ENCODE measurements at regions not wholly inside any gene's neighbourhood (a gene's known extent, or its start where the extent isn't known, plus 50 kb on each side); places are given as distances from the start of the nearest gene placed in this dataset.

- no peak for DNase-seq
Observed at GRCh38 chr12:65517656-65518210, 239.2 kb downstream of the MSRB3 start.

GRCh38 chr12:65518771-65519170 is 240.3 kb downstream of the MSRB3 start:
- no peak for DNase-seq

GRCh38 chr12:65520658-65521057 is 242.2 kb downstream of the MSRB3 start:
- no peak for DNase-seq

- no peak for DNase-seq
Observed at GRCh38 chr12:65522956-65523860, 244.7 kb downstream of the MSRB3 start.

GRCh38 chr12:65524666-65525065 is 246.2 kb downstream of the MSRB3 start:
- no peak for DNase-seq

- no peak for DNase-seq
Observed at GRCh38 chr12:65525491-65526141, 247.1 kb downstream of the MSRB3 start.

- no peak for DNase-seq
Observed at GRCh38 chr12:65526311-65526710, 247.8 kb downstream of the MSRB3 start.

- no peak for DNase-seq
Observed at GRCh38 chr12:65528127-65528526, 249.6 kb downstream of the MSRB3 start.

GRCh38 chr12:65529106-65529505 is 250.6 kb downstream of the MSRB3 start:
- DNase-seq, result no peak

GRCh38 chr12:65529771-65530435 is 251.4 kb downstream of the MSRB3 start:
- DNase-seq, result no peak

GRCh38 chr12:65532162-65532561 is 253.7 kb downstream of the MSRB3 start:
- DNase-seq, result no peak

- no peak for DNase-seq
Observed at GRCh38 chr12:65532764-65533163, 254.3 kb downstream of the MSRB3 start.

- DNase-seq, result no peak
Observed at GRCh38 chr12:65533177-65533883, 254.8 kb downstream of the MSRB3 start.

- no peak for DNase-seq
Observed at GRCh38 chr12:65534238-65534841, 255.9 kb downstream of the MSRB3 start.

GRCh38 chr12:65535946-65536345 is 257.5 kb downstream of the MSRB3 start:
- DNase-seq, result no peak

GRCh38 chr12:65536351-65536750 is 257.9 kb downstream of the MSRB3 start:
- DNase-seq, result no peak

- no peak for DNase-seq
Observed at GRCh38 chr12:65536876-65537681, 258.6 kb downstream of the MSRB3 start.

GRCh38 chr12:65537978-65538377 is 259.5 kb downstream of the MSRB3 start:
- DNase-seq, result no peak

- DNase-seq, result no peak
Observed at GRCh38 chr12:65539023-65539422, 260.5 kb downstream of the MSRB3 start.

GRCh38 chr12:65540140-65540539 is 261.7 kb downstream of the MSRB3 start:
- DNase-seq, result no peak

Data from nucleus accumbens (tissue), 56 donors.